Fibroblast of lung (primary cell): ENCODE measurements at regions not wholly inside any gene's neighbourhood (a gene's known extent, or its start where the extent isn't known, plus 50 kb on each side); places are given as distances from the start of the nearest gene placed in this dataset.

Experiments
- CTCF ChIP-seq, 2 donors: IDR thresholded peaks in 1 of 2; conservative IDR thresholded peaks in 1 of 2; 1 replicate in 1 of 2; 2 replicates in 1 of 2; pipeline ENCODE4 v1.5.1; 2011 to 2012; ENCODE audit warnings: low read length in 2 of 2, control low read depth in 1 of 2, inconsistent platforms in 1 of 2, low read depth in 1 of 2, mild to moderate bottlenecking in 1 of 2
- EZH2 ChIP-seq: IDR thresholded peaks from 2 replicates; pipeline ENCODE4 v1.5.1; 2012; ENCODE audit warnings: low read length, control low read depth, mild to moderate bottlenecking; ENCODE audit errors: missing control alignments

DNA sequence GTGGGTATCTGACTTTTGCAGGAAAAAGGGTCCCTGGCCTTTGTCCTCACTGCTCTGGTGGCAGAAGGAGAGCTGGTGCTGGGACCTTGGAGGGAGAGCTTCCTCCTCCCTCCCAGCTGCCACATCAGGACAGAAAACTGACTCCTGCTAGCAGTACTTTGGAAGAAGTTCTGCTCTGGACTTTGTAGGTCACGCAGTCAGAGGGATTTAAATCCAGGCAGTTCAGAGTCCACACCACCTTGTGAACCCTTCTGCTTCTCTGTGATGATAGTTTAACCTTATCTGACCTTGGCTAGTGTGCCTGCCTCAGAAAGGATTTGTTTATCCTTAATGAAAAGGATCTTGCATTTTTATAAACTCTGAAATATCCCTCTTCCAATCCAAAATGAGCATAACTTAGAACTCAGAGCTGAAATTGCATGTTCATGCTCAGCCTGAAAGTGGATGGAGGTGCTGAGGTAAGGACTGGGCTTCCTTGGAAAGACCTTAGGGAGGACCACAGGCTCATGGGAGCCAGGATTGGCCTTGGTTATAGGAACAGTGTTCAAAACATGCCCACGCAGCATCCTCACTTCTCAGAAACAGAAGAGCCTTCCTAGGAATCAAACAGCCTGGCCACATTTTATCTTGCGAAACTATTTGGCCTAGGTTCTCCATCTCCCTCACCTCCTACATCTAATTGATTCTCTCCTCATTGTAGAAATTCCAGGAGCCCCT, 123.9 kb upstream of the SASH1 start:
- TF ChIP-seq CTCF (conservative IDR thresholded peaks at IDR 0.05 in 1 of 2, IDR thresholded peaks at IDR 0.05 in 1 of 2; ENCODE audit: low read depth in 1 of 2, low read length in 2 of 2) (no peak), EZH2 (no peak)
